ENCODE measurements at regions not wholly inside any gene's neighbourhood (a gene's known extent, or its start where the extent isn't known, plus 50 kb on each side); places are given as distances from the start of the nearest gene placed in this dataset.
A peak's percentile ranks its signal among the peaks of the same experiment; 100 is the strongest.
"Not testable (repeated sequence)": the region's sequence is repeated elsewhere in the genome, so short reads cannot be mapped to it uniquely, and the experiment has no call there.

- DNase-seq (ENCODE audit: low spot score): no peak
These were observed 66.0 kb downstream of the KBTBD8 start for GRCh38 chr3:67064105-67064504.

GRCh38 chr3:67067251-67067650 lies 69.1 kb downstream of the KBTBD8 start:
- no peak for DNase-seq (ENCODE audit: low spot score)

DNA sequence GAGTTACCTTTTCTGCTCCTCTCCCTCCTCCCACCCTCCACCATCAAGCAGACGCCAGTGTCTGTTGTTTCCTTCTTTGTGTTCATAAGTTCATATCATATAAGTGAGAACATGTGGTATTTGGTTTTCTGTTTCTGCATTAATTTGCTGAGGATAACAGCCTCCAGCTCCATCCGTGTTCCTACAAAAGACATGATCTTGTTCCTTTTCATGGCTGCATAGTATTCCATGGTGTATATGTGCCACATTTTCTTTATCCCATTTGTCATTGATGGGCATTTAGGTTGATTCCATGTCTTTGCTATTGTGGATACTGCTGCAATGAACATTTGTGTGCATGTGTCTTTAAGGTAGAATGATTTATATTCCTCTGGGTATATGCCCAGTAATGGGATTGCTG lies 74.5 kb downstream of the KBTBD8 start:
- not testable (repeated sequence) for DNase-seq (ENCODE audit: low spot score)

DNA sequence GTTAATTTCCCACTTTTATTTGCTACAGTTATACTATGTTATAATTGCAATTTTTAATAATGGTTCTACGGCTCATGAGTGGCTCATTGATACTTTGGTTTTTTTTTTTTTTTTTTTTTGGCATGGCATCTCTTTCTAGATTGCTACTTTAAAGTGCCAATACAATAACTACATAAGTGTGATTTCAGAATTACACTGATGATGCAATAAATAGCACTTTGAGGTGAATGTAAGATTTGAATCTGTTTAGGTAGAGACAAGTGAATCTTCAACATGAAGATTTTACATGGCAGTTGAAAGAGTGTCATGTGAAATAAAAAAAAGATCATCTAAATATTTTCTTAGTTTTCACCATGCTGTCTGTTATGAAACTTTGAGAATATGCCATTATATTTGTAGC lies 75.7 kb downstream of the KBTBD8 start:
- DNase-seq (ENCODE audit: low spot score): no peak

DNA sequence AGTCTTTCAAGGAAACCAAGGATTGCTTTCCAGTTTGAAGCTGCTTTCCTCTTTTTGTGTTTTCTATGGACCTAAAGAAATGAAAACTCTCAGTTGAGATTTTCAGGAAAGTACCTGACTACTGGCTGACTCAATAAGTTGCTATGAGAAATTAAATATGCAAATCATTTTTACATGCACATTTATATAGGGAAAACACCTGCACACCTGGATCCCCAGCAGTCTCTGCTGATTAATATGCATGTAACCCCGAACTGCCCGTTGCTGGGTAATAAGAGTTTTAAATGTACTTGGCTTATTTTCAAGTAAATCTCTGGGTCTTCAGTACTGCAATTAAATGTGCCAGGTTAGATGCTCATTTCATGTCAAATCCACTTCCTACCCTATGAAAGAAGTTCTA lies 77.2 kb downstream of the KBTBD8 start:
- peak; percentile 49 for DNase-seq (ENCODE audit: low spot score)

- no peak for DNase-seq (ENCODE audit: low spot score)
These were observed 78.5 kb downstream of the KBTBD8 start for GRCh38 chr3:67076607-67077006.

GRCh38 chr3:67077656-67078055 lies 79.5 kb downstream of the KBTBD8 start:
- no peak for DNase-seq (ENCODE audit: low spot score)

GRCh38 chr3:67082533-67083024 lies 84.5 kb downstream of the KBTBD8 start:
- DNase-seq (ENCODE audit: low spot score): no peak

DNA sequence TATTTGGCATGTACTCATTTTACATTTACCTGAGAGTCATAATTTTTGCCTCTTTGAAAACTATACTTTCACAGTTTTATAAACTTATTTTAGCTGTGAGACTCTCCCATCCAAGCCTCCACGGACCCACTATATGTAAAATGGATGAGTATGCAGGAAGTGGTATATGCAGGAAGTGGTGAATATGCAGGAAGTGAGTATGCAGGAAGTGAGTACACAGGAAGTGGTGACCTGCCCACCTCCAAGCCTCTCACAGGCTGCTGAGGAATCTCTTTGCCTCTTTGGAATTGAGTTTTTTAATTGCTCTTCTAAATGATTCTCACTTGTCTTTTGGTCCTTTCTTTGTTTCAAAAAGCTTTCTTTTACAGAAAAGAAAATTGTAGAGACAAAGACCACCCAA lies 85.2 kb downstream of the KBTBD8 start:
- no peak for DNase-seq (ENCODE audit: low spot score)

GRCh38 chr3:67087788-67088187 lies 89.7 kb downstream of the KBTBD8 start:
- no peak for DNase-seq (ENCODE audit: low spot score)

- no peak for DNase-seq (ENCODE audit: low spot score)
These were observed 92.4 kb downstream of the KBTBD8 start for GRCh38 chr3:67090474-67090873.

DNA sequence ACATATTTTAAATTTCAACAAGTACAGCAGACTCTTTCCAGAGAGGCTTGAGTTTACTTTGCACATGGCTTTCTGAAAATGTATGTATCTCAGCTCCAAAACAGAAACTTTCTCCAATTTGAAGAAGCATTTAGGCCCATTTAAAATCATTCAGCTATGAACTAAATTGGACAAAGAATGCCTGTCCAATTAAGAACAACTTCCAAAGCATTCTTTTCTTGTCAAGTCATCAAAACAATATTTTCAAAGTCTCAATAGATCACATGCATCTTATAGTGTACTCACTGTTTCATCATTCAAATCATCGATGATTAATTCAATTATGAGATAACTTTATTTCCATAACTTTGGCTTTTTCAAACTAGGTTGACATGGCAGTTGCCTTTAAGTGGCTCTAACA lies 95.2 kb downstream of the KBTBD8 start:
- no peak for DNase-seq (ENCODE audit: low spot score)

- no peak for DNase-seq (ENCODE audit: low spot score)
These were observed 96.1 kb downstream of the KBTBD8 start for GRCh38 chr3:67094167-67094566.

DNA sequence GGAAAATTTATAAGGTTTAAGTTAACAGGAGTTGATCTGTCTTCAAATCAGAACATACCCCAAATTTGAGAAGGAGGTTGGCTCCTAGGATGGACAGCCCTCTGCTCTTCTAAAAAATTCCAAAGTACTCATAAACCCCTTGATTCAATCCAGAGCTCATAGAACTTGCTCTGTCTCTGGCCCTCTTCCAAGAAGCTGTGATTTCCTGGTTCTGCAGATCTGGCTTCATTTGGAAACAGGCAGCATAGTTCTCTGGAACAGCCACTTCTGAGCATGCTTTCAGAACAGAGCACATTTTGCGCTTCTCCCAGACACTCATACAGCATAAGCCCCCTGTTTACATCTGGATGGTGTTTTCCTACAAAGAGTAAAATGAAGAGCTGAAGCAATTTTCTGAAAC lies 96.7 kb downstream of the KBTBD8 start:
- no peak for DNase-seq (ENCODE audit: low spot score)

DNA sequence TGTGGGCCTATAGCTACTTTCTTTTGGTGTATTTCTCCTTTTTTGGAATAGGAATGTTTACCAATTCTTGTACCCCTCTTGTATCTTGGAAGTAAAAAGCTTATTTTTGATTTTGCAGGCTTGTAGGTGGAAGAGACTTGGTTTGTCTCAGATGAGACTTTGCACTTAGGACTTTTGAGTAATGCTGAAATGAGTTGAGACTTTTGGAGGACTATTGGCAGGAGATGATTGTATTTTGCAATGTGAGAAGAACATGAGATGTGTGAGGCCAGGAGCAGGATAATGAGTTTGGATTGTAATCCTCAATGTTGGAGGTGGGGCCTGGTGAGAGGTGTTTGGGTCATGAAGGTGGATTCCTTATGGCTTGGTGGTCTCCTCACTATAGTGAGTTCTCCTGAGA lies 106.3 kb downstream of the KBTBD8 start:
- no peak for DNase-seq (ENCODE audit: low spot score)

- no peak for DNase-seq (ENCODE audit: low spot score)
These were observed 108.8 kb downstream of the KBTBD8 start for GRCh38 chr3:67106874-67107273.

DNA sequence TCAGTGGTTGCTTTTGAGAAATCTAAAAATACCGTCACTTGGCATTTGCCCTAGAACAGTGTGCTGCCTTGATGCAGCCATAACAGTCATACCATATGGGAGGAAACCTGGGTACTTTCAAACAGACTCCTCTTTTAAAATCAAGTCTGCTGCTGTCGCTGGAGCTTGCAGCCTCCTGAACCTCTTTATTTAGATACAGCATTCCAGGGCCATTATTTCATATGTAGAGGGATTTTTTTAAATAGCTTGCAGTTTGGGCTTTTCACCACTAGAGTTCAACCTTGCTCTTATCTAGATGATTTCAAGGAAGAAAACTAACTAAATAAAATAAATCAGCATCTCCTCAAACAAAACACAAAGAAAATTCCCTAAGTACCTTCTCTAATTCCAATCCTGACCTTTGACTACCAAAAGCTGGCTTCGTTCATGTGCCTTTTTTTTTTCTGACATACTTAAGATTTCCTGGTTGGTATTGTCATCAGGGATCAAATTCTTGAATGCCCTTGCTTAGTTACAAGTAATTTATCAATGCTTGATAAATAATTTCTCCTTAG lies 111.6 kb downstream of the KBTBD8 start:
- peak; percentile 10 for DNase-seq (ENCODE audit: low spot score)

DNA sequence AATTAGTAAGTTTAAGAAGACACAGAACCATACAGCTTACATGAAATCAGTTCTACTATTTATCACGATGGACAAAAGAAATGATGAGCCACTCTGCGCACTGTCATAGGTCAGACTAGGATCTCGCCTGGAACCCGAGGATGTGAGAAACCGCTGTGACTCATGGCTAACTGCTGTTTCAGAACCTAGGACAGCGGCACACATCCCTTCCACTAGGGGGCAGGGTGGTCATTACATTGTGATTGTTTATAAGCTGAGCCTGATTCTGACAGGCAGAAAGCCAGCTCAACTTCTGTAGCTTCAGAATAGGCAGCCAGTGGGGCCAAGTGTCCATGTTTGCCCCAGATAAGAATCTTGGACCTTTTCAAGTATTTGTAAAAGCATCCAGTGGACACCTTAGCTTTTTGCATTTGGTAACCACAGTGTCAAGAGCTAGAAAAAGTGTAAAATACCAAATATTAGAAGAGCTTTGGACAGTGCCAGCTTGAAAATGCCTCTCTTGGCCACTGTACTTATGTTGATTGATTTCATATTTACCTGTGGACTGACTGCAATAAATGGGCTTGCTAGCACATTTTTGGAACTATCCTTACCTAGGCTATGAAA lies 115.8 kb downstream of the KBTBD8 start:
- peak; percentile 75 for DNase-seq (ENCODE audit: low spot score)

- DNase-seq (ENCODE audit: low spot score): no peak
These were observed 120.0 kb downstream of the KBTBD8 start for GRCh38 chr3:67118122-67118521.

DNA sequence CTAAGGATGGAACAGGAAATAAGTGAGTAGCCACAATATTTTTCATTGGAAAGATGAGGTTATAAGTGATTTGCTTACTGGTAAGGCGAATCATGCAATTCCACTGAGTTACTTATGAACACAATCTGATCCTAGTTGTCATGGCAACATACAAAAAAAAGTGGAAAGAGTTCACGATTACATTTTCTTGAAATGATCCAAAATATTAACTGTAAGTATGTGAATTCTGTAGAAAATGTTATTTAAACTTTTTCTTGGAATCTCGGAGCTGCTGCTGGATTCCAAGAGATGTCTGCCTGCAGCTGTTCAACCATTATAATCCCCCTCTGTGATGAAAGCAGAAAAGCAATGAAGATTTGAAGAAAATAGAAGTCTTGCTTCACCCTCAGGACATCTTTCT lies 120.5 kb downstream of the KBTBD8 start:
- no peak for DNase-seq (ENCODE audit: low spot score)

GRCh38 chr3:67123914-67124313 lies 125.8 kb downstream of the KBTBD8 start:
- no peak for DNase-seq (ENCODE audit: low spot score)

DNA sequence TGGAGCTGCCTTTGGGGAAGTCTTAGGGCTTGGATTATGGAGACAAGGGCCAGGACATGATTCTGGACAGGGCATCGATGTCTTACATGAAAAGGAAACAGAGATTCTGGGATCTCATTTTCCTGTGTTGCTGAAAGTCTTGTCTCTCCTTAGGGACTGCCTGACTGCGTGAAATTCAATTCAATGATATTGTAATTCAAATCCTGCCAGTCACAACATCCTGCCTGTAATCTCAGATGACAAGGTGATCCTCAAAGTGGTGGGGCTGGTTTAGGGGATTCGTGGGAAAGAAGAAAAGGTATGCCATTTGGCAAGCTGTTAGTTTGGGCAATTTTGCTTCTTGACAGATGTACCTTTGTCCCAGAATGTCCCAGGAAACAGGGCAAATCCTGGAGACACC lies 129.1 kb downstream of the KBTBD8 start:
- no peak for DNase-seq (ENCODE audit: low spot score)

- no peak for DNase-seq (ENCODE audit: low spot score)
These were observed 144.3 kb downstream of the KBTBD8 start for GRCh38 chr3:67142432-67142831.

DNA sequence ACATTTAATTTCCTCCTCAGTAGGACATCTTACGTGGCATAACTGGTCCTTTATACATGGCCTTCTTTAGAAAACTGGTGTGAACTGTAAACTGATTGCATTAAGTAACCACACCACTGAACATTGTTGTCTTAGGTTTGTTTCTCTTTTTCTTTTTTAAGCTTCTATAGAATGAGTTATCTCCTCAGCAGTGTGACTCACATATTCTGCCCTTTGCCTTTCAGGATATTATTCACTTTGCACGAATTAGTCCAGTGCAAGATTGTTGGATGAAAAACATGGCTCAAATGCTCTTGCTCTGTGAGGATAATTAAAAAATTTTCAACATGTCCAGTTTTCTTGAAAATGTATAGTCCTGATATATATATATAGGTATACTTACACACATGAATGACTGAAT lies 147.6 kb downstream of the KBTBD8 start:
- no peak for DNase-seq (ENCODE audit: low spot score)

Measured in germinal center (tissue), 1 donor.